A549 (cell line): ENCODE measurements at regions not wholly inside any gene's neighbourhood (a gene's known extent, or its start where the extent isn't known, plus 50 kb on each side); places are given as distances from the start of the nearest gene placed in this dataset.

Experiments used
- ATAC-seq, 2 experiments: fragments of 200-7000 bp in 1 of 2; fragments of >200 bp in 1 of 2; cut with Nextera tagmentation in 1 of 2; cut with Tn5 transposase in 1 of 2; 3 replicates each; pipeline versions ENCODE4 v1.8.0 to v1.9.1; 2018 to 2020; ENCODE audit warnings: mild to moderate bottlenecking in 1 of 2, moderate library complexity in 1 of 2
- CTCF ChIA-PET: fragments of 300-600 bp; sonication (Branson Sonifier 250); formaldehyde crosslinking; extraction: SDS; loops from one replicate; lab custom pipeline; 2021; ENCODE audit warnings: antibody characterized with exemption, inconsistent platforms; lab: Yijun Ruan, JAX
- POLR2A ChIA-PET: fragments of 350-600 bp; formaldehyde crosslinking; extraction: SDS; loops from one replicate; lab custom pipeline; 2021; ENCODE audit warnings: antibody characterized with exemption, inconsistent platforms; lab: Yijun Ruan, JAX
- DNase-seq, 2 experiments: peaks; one replicate each; pipeline versions ENCODE4 v3.0.0 to v3.0.0-alpha.2; 2011 to 2016; ENCODE audit warnings: low read depth in 1 of 2, low spot score in 1 of 2
- FAIRE-seq: peaks from 2 replicates; lab custom pipeline; 2011; peaks lifted over from hg19 to GRCh38; lab: Jason Lieb, UNC
- H3K27ac ChIP-seq, 2 experiments: fragments of >200 bp; sonication (Bioruptor Twin); formaldehyde crosslinking; 3 replicates each; pipeline ENCODE4 v1.5.1; 2016 to 2017
- H3K4me1 ChIP-seq: fragments of >200 bp; sonication (Bioruptor Twin); formaldehyde crosslinking; 3 replicates; pipeline ENCODE4 v1.6.1; 2016
- H3K4me2 ChIP-seq: fragments of >200 bp; sonication (Bioruptor Twin); formaldehyde crosslinking; 3 replicates; pipeline ENCODE4 v1.6.1; 2016
- H3K4me3 ChIP-seq: fragments of >200 bp; sonication (Bioruptor Twin); formaldehyde crosslinking; 3 replicates; pipeline ENCODE4 v1.5.1; 2016
- H3K9me3 ChIP-seq: fragments of >200 bp; sonication (Bioruptor Twin); formaldehyde crosslinking; 3 replicates; pipeline ENCODE4 v1.6.1; 2016
- CBX2 ChIP-seq: fragments of 200-600 bp; sonication (generic); IDR thresholded peaks from 2 replicates; pipeline ENCODE4 v1.6.1; 2016; ENCODE audit warnings: low read depth, mild to moderate bottlenecking, borderline replicate concordance
- CHD2 ChIP-seq: fragments of 150-350 bp; IDR thresholded peaks from 2 replicates; pipeline ENCODE4 v1.6.1; 2014; ENCODE audit warnings: low read length; ENCODE audit not compliant: partially characterized antibody
- CHD4 ChIP-seq: fragments of 200-600 bp; sonication (generic); IDR thresholded peaks from 2 replicates; pipeline ENCODE4 v1.6.1; 2016; ENCODE audit warnings: antibody characterized with exemption, mild to moderate bottlenecking, borderline replicate concordance
- FOXS1 ChIP-seq: fragments of 250-450 bp; sonication (Bioruptor Pico); IDR thresholded peaks from 2 replicates; pipeline ENCODE4 v1.5.0; 2020; ENCODE audit warnings: mild to moderate bottlenecking, moderate library complexity
- GATA3 ChIP-seq: IDR thresholded peaks from 2 replicates; pipeline ENCODE4 v1.6.1; 2012; ENCODE audit warnings: borderline replicate concordance
- HEYL ChIP-seq: fragments of 250-450 bp; sonication (Bioruptor Pico); IDR thresholded peaks from 2 replicates; pipeline ENCODE4 v1.8.0; 2021; ENCODE audit warnings: mild to moderate bottlenecking, moderate library complexity
- HMGXB4 ChIP-seq: fragments of 250-450 bp; sonication (Bioruptor Pico); IDR thresholded peaks from 2 replicates; pipeline ENCODE4 v1.5.0; 2021; ENCODE audit warnings: mild to moderate bottlenecking, moderate library complexity, borderline replicate concordance
- HOXA7 ChIP-seq: fragments of 250-450 bp; sonication (Bioruptor Pico); IDR thresholded peaks from 2 replicates; pipeline ENCODE4 v1.5.0; 2020; ENCODE audit warnings: mild to moderate bottlenecking, moderate library complexity
- HOXB13 ChIP-seq: fragments of 250-450 bp; sonication (Bioruptor Pico); IDR thresholded peaks from 2 replicates; pipeline ENCODE4 v1.5.0; 2020; ENCODE audit warnings: low read depth, mild to moderate bottlenecking, moderate library complexity
- JUN ChIP-seq, 2 experiments: fragments of >200 bp; sonication (Bioruptor Twin); formaldehyde crosslinking; IDR thresholded peaks; 2 replicates in 1 of 2; 3 replicates in 1 of 2; pipeline ENCODE4 v1.6.1; 2016 to 2017
- MAZ ChIP-seq: fragments of 150-350 bp; IDR thresholded peaks from 2 replicates; pipeline ENCODE4 v1.6.1; 2014; ENCODE audit warnings: antibody characterized with exemption, low read depth, low read length, borderline replicate concordance
- NFE2L2 ChIP-seq: fragments of 150-350 bp; conservative IDR thresholded peaks from 2 replicates; pipeline ENCODE4 v1.6.1; 2014; ENCODE audit warnings: low read length
- POLR2AphosphoS2 ChIP-seq: conservative IDR thresholded peaks from 2 replicates; pipeline ENCODE4 v1.6.1; 2012; ENCODE audit warnings: low read length, improper control_type of control experiment, inconsistent platforms
- RAD21 ChIP-seq, 2 experiments: fragments of >200 bp in 1 of 2; sonication (Bioruptor Twin) in 1 of 2; formaldehyde crosslinking in 1 of 2; IDR thresholded peaks in 1 of 2; conservative IDR thresholded peaks in 1 of 2; 2 replicates in 1 of 2; 3 replicates in 1 of 2; pipeline ENCODE4 v1.6.1; 2012 to 2018; ENCODE audit warnings: inconsistent platforms in 1 of 2
- RARB ChIP-seq: fragments of 250-450 bp; sonication (Bioruptor Pico); IDR thresholded peaks from 2 replicates; pipeline ENCODE4 v1.8.0; 2021; ENCODE audit warnings: mild to moderate bottlenecking, moderate library complexity
- RCOR1 ChIP-seq: fragments of 150-350 bp; IDR thresholded peaks from 2 replicates; pipeline ENCODE4 v1.6.1; 2014; ENCODE audit warnings: antibody characterized with exemption, low read length, low read depth
- RFX5 ChIP-seq: fragments of 450-650 bp; IDR thresholded peaks from 2 replicates; pipeline ENCODE4 v1.7.1; 2014; ENCODE audit warnings: antibody characterized with exemption, mild to moderate bottlenecking, moderate library complexity
- RNF2 ChIP-seq: fragments of 200-600 bp; sonication (generic); IDR thresholded peaks from 2 replicates; pipeline ENCODE4 v1.6.1; 2016; ENCODE audit warnings: low read depth, mild to moderate bottlenecking, antibody characterized with exemption, moderate library complexity, borderline replicate concordance
- SMC3 ChIP-seq: fragments of >200 bp; sonication (Bioruptor Twin); formaldehyde crosslinking; IDR thresholded peaks from 3 replicates; pipeline ENCODE4 v1.6.1; 2018; ENCODE audit warnings: inconsistent platforms
- TFCP2L1 ChIP-seq: fragments of 250-450 bp; sonication (Bioruptor Pico); IDR thresholded peaks from 2 replicates; pipeline ENCODE4 v1.5.0; 2021; ENCODE audit warnings: mild to moderate bottlenecking
- TP53 ChIP-seq: fragments of 250-450 bp; sonication (Bioruptor Pico); IDR thresholded peaks from 2 replicates; pipeline ENCODE4 v1.5.0; 2021; ENCODE audit warnings: mild to moderate bottlenecking, moderate library complexity
- ZNF302 ChIP-seq: fragments of 250-450 bp; sonication (Bioruptor Pico); IDR thresholded peaks from 2 replicates; pipeline ENCODE4 v1.9.0; 2021; ENCODE audit warnings: inconsistent platforms, mild to moderate bottlenecking, moderate library complexity
- WGBS: methylation state at CpG from one replicate; pipeline ENCODE4 v1.1.6; 2017; ENCODE audit errors: missing lambda C conversion rate; 5-methylcytosine and 5-hydroxymethylcytosine counted together
- TF ChIP-seq, protein P1 (sequence below): IDR thresholded peaks from 2 replicates; pipeline ENCODE4 v1.6.1; 2012
- TF ChIP-seq, protein P2 (sequence below): fragments of >200 bp; sonication (Bioruptor Twin); formaldehyde crosslinking; IDR thresholded peaks from 3 replicates; pipeline ENCODE4 v1.5.1; 2016
- TF ChIP-seq, protein P3 (sequence below): fragments of >200 bp; sonication (Bioruptor Twin); formaldehyde crosslinking; IDR thresholded peaks from 2 replicates; pipeline ENCODE4 v1.6.1; 2016

GRCh38 chr4:174016251-174016650, 267.2 kb downstream of the FBXO8 start:
- POLR2A ChIA-PET, result no interaction called here
- FAIRE-seq, result no peak

DNA sequence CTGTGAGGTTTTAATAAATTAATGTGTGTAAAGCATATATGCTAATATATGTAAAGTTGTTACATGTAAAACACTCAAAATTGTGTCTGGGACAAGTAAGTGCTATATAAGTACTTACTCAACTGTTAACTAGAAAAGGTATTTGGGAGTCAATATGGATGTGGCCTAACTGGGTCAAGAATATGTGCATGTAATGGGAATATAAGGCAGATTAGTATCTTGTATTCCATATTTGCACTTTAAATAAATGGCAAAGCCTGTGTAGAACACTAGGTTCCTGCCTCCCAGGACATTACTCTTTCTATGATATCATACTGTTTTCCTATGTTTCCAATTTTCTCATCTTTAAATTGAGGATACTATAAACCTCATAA, 270.6 kb downstream of the FBXO8 start:
- no peak for DNase-seq
- no peak for FAIRE-seq
- H3K4me1 ChIP-seq, result no peaks in the 10 kb centered on the region
- H3K4me3 ChIP-seq, result no peak overlapping the region
- no peaks in the 10 kb centered on the region for H3K9me3 ChIP-seq
- ChIA-PET CTCF (no interaction called here), POLR2A (no interaction called here)
- TF ChIP-seq ZNF302 (CRISPR knock-in tag), result no peak
- no peak for TF ChIP-seq HMGXB4 (CRISPR knock-in tag)
- no peak for TF ChIP-seq RNF2
- no peak for TF ChIP-seq TFCP2L1 (CRISPR knock-in tag)
- TF ChIP-seq JUN (IDR thresholded peaks at IDR 0.05), result no peak
- TF ChIP-seq FOXS1 (CRISPR knock-in tag), result no peak
- no peak for TF ChIP-seq RCOR1
- TF ChIP-seq, protein P1, sequence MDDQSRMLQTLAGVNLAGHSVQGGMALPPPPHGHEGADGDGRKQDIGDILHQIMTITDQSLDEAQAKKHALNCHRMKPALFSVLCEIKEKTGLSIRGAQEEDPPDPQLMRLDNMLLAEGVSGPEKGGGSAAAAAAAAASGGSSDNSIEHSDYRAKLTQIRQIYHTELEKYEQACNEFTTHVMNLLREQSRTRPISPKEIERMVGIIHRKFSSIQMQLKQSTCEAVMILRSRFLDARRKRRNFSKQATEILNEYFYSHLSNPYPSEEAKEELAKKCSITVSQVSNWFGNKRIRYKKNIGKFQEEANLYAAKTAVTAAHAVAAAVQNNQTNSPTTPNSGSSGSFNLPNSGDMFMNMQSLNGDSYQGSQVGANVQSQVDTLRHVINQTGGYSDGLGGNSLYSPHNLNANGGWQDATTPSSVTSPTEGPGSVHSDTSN, result no peak
- TF ChIP-seq MAZ, result no peak
- no peak for TF ChIP-seq SMC3
- TF ChIP-seq POLR2AphosphoS2, result no peak
- no peak for TF ChIP-seq GATA3
- no peak for TF ChIP-seq RAD21 (conservative IDR thresholded peaks at IDR 0.05 in 1 of 2, IDR thresholded peaks at IDR 0.05 in 1 of 2)
- TF ChIP-seq RARB (CRISPR knock-in tag), result no peak
- TF ChIP-seq CHD2, result no peak
- TF ChIP-seq TP53, result no peak
- TF ChIP-seq, protein P2, sequence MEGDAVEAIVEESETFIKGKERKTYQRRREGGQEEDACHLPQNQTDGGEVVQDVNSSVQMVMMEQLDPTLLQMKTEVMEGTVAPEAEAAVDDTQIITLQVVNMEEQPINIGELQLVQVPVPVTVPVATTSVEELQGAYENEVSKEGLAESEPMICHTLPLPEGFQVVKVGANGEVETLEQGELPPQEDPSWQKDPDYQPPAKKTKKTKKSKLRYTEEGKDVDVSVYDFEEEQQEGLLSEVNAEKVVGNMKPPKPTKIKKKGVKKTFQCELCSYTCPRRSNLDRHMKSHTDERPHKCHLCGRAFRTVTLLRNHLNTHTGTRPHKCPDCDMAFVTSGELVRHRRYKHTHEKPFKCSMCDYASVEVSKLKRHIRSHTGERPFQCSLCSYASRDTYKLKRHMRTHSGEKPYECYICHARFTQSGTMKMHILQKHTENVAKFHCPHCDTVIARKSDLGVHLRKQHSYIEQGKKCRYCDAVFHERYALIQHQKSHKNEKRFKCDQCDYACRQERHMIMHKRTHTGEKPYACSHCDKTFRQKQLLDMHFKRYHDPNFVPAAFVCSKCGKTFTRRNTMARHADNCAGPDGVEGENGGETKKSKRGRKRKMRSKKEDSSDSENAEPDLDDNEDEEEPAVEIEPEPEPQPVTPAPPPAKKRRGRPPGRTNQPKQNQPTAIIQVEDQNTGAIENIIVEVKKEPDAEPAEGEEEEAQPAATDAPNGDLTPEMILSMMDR, result no peak
- no peak for TF ChIP-seq HEYL (CRISPR knock-in tag)
- no peak for TF ChIP-seq NFE2L2
- no peak overlapping the region for H3K27ac ChIP-seq
- no peak overlapping the region for H3K4me2 ChIP-seq
- no peak for ATAC-seq

More at GRCh38 chr4:174016251-174016650, 267.2 kb downstream of the FBXO8 start:
- TF ChIP-seq HEYL (CRISPR knock-in tag), result no peak
- no peak for TF ChIP-seq RARB (CRISPR knock-in tag)
- TF ChIP-seq HOXB13 (CRISPR knock-in tag), result no peak
- no peak for TF ChIP-seq RFX5
- TF ChIP-seq RCOR1, result no peak
- no peak for TF ChIP-seq HOXA7
- TF ChIP-seq, protein P2, result no peak
- TF ChIP-seq RNF2, result no peak
- TF ChIP-seq CBX2, result no peak
- TF ChIP-seq, protein P3, sequence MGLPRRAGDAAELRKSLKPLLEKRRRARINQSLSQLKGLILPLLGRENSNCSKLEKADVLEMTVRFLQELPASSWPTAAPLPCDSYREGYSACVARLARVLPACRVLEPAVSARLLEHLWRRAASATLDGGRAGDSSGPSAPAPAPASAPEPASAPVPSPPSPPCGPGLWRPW, result no peak
- TF ChIP-seq POLR2AphosphoS2, result no peak
- TF ChIP-seq CHD4, result no peak
- no peak for TF ChIP-seq FOXS1 (CRISPR knock-in tag)
- Histone ChIP-seq H3K4me1 (no peaks in the 10 kb centered on the region), H3K9me3 (no peaks in the 10 kb centered on the region), H3K27ac (no peak overlapping the region), H3K4me2 (no peak overlapping the region), H3K4me3 (no peak overlapping the region)
- ATAC-seq (no peak), DNase-seq (no peak)
- 58% methylated on average over 2 of the region's 2 CpGs for WGBS
- CTCF ChIA-PET, result no interaction called here
